SK-N-MC (cell line): ENCODE measurements at regions not wholly inside any gene's neighbourhood (a gene's known extent, or its start where the extent isn't known, plus 50 kb on each side); places are given as distances from the start of the nearest gene placed in this dataset.

Source experiments
- EZH2 ChIP-seq: fragments of 200-600 bp; sonication (generic); IDR thresholded peaks from one replicate; pipeline ENCODE4 v1.6.1; 2017; ENCODE audit warnings: antibody characterized with exemption
- POLR2AphosphoS5 ChIP-seq: IDR thresholded peaks from 2 replicates; pipeline ENCODE4 v1.6.1; 2012; ENCODE audit warnings: mild to moderate bottlenecking, low read depth, low read length, borderline replicate concordance

GRCh38 chr10:33841678-33842077, 507.2 kb upstream of the NRP1 start:
- TF ChIP-seq EZH2 (no peak), POLR2AphosphoS5 (no peak)
